ENCODE measurements at regions not wholly inside any gene's neighbourhood (a gene's known extent, or its start where the extent isn't known, plus 50 kb on each side); places are given as distances from the start of the nearest gene placed in this dataset.
A peak's percentile ranks its signal among the peaks of the same experiment; 100 is the strongest.
"Not testable (repeated sequence)": the region's sequence is repeated elsewhere in the genome, so short reads cannot be mapped to it uniquely, and the experiment has no call there.

GRCh38 chr5:124902097-124902821 lies 155.8 kb upstream of the ZNF608 start:
- peak; percentile 69 for DNase-seq

- no peak for DNase-seq
These were observed 159.1 kb upstream of the ZNF608 start for GRCh38 chr5:124905256-124906130.

- peak; percentile 89 for DNase-seq
These were observed 160.1 kb upstream of the ZNF608 start for GRCh38 chr5:124906339-124907097.

DNA sequence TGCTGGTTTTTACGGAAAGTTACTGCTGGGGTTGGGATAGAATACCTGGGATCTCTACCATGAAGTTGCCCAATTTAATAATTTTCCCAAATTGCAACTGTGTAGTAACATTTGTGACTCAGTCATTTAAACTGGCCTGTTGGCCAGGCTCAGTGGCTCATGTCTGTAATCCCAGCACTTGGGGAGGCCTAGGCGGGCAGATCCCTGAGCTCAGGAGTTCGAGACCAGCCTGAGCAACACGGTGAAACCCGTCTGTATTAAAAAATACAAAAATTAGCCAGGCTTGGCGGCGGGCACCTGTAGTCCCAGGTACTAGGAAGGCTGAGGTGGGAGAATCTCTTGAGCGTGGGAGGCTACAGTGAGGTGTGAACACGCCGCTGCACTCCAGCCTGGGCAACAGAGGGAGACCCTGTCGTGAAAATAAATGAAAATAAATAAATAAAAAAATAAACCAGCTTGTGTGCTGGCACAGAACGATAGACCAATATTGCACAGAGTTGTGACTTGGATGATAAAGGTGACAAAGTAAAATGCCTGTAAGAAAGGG lies 160.7 kb upstream of the ZNF608 start:
- DNase-seq: no peak

GRCh38 chr5:124908581-124909451 lies 162.4 kb upstream of the ZNF608 start:
- peak; percentile 30 for DNase-seq

- no peak for DNase-seq
These were observed 163.3 kb upstream of the ZNF608 start for GRCh38 chr5:124909734-124910133.

GRCh38 chr5:124910354-124911016 lies 164.0 kb upstream of the ZNF608 start:
- no peak for DNase-seq

GRCh38 chr5:124912638-124913328 lies 166.3 kb upstream of the ZNF608 start:
- DNase-seq: no peak

DNA sequence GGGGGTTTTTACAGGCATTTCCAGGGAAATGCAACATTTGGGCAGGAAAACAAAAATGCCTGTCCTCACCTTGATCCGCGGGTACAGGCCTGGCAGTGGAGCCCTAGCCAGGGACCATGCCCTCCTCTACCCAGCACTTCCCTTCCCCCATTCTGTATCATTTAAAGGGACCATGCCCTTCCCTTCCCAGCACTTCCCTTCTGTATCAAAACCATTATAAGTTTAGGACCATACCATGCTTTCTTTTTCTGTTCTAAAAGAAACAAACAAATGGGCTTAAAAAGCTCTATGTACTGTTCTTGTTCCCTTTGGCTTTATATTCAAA lies 166.9 kb upstream of the ZNF608 start:
- DNase-seq: no peak

DNA sequence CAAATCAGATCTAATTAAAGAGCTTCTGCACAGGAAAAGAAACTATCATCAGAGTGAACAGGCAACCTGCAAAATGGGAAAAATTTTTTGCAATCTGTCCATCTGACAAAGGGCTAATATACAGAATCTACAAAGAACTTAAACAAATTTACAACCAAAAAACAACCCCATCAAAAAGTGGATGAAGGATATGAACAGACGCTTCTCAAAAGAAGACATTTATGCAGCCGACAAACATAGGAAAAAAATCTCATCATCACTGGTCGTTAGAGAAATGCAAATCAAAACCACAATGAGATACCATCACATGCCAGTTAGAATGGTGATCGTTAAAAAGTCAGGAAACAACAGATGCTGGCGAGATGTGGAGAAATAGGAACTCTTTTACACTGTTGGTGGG lies 169.9 kb upstream of the ZNF608 start:
- not testable (repeated sequence) for DNase-seq

- no peak for DNase-seq
These were observed 172.2 kb upstream of the ZNF608 start for GRCh38 chr5:124918618-124919017.

GRCh38 chr5:124919076-124919475 lies 172.6 kb upstream of the ZNF608 start:
- no peak for DNase-seq

DNA sequence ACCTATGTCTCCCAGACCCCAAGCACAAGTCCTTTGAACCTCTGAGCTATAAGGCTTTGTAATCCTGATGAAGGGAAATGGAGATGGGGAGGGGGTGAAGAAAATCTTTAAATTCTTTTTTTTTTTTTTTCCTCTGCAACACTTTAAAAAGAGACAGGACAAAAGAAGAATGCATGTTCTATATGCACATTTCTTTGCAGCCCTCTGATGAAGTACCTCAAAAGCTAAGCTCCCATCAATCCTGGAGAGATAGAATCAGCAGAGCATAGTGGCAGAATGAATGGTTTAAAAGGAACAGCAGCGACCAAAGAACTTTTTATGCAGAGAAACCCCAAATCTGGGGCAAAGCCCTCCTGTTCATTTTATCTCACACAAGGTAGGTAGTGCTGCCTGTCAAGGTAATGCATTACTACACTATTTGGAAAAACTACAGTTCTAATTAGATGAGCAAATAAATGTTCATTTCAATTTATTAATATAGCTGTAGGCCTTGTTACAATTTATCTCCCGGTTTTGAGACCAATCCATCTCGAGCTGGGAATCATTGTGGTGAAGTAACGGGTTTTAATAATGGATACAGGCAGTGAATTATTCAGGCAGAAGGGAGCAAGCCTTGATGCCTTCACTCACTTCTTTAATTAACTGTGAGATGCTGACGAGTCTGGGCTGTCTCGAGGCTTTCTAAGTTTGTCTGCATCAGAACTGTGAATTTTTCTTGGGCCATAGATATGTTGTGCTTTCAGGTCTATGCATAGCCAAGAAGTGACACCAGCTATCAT lies 173.5 kb upstream of the ZNF608 start:
- DNase-seq: no peak

- DNase-seq: no peak
These were observed 174.6 kb upstream of the ZNF608 start for GRCh38 chr5:124920909-124921666.

DNA sequence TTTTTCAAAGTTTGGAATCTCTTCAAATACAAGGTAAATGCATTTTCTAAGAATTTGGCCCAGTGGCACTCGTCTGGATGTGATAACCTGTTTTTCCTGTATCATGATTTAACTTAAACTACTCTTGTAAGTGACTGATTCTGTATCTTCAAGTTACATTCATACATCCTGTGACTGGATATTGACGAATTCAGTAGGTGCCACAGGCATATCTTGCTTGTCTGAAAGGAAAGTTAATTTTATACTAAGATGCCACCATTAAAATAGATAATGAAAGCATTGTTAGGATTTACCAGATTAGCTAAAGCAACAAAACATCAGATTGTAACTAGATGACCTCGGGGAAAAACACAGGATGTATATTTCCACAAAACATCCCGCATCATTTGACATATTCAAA lies 175.3 kb upstream of the ZNF608 start:
- DNase-seq: no peak

DNA sequence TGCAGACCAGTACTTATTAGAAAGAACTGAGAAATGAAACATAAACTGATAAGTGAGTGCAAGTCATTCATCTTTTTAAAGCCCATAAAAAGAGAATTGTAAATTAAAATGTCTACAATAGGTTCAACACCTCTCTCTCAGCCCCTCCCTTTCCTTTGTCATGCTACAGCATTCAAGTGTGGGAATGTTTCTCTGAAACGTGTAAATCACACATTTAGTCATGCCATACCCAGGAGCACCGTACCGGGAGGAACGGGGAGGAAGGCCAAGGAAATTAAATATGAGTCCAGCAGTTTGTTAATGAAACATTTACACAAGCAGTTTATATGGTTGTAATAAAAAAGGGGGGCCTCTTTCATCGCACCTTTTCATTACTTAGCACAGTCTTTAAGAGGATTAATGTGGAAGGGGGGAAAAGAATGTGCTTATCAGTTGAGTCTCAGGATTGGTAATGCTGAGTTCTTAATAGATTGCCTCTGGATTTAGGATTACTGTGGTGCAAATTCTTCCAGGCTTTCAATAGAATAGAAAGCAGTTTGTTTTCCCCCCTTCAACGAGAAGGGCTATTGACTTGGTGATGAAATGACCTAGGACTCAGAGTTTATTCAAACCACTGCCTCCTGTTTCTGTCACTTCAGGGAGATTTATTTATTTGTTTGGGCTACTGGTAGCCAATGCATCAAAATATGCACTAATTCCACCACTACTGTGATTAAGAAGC lies 176.0 kb upstream of the ZNF608 start:
- no peak for DNase-seq

DNA sequence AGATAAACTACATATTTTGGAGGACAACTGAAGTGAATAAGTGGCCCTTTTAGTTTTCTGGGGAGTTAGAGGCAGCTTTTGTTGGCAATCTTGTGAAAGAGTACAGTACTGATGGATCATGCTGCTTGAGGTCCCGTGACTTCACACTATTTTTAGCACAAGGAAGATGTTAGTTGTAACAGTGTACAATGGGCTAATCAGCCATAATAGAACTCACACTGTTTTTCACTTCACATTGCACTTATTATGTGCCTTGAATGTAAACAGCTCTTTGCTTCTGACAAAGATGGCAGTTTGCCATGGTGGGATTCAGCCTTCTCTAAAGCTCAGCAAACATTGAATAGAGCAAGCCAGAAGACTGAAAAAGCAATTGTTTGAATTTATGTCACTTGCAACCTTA lies 176.7 kb upstream of the ZNF608 start:
- peak; percentile 28 for DNase-seq

DNA sequence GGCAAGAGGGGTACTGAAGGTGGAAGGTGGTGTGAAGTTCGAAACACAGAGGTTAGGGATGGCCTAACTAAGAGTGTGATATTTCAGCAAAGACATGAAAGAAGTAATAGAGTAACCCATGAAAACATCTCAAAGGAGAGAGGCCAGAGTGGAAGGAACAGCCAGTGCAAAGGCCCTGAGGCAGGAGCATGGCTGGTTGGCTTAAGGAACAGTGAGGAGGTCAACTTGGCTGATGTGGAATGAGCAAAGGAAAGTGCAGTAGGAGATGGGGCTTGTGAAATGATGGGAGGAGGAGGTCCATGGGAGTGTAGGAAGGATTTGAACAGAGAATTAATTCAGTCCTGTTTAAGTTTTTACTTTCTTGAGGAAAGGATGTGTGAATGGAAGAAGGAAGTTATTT lies 178.3 kb upstream of the ZNF608 start:
- DNase-seq: no peak
